HEK293 (cell line): ENCODE measurements at regions not wholly inside any gene's neighbourhood (a gene's known extent, or its start where the extent isn't known, plus 50 kb on each side); places are given as distances from the start of the nearest gene placed in this dataset.

Experiments
- ATF2 ChIP-seq: fragments of 450-650 bp; formaldehyde crosslinking; IDR thresholded peaks from 2 replicates; pipeline ENCODE4 v1.5.1; 2016; ENCODE audit warnings: missing biosample characterization, missing genetic modification characterization, low read depth
- CTCF ChIP-seq: fragments of 450-650 bp; formaldehyde crosslinking; IDR thresholded peaks from 2 replicates; pipeline ENCODE4 v1.5.1; 2016; ENCODE audit warnings: missing biosample characterization, missing genetic modification characterization
- KLF16 ChIP-seq: fragments of 450-650 bp; formaldehyde crosslinking; IDR thresholded peaks from 2 replicates; pipeline ENCODE4 v1.5.1; 2017; ENCODE audit warnings: missing biosample characterization, missing genetic modification characterization
- KLF8 ChIP-seq: fragments of 450-650 bp; formaldehyde crosslinking; IDR thresholded peaks from 2 replicates; pipeline ENCODE4 v1.5.1; 2016; ENCODE audit warnings: missing biosample characterization, missing genetic modification characterization
- PRDM1 ChIP-seq: fragments of 450-650 bp; formaldehyde crosslinking; IDR thresholded peaks from 2 replicates; pipeline ENCODE4; 2016; ENCODE audit warnings: missing biosample characterization, missing genetic modification characterization
- REST ChIP-seq: fragments of 450-650 bp; formaldehyde crosslinking; IDR thresholded peaks from 2 replicates; pipeline ENCODE4 v1.5.1; 2016; ENCODE audit warnings: missing biosample characterization, missing genetic modification characterization
- ZBTB49 ChIP-seq: fragments of 450-650 bp; formaldehyde crosslinking; IDR thresholded peaks from 2 replicates; pipeline ENCODE4 v1.5.1; 2016; ENCODE audit warnings: missing biosample characterization, missing genetic modification characterization, low read depth
- ZNF138 ChIP-seq: fragments of 450-650 bp; formaldehyde crosslinking; IDR thresholded peaks from 2 replicates; pipeline ENCODE4 v1.5.1; 2016; ENCODE audit warnings: missing biosample characterization, missing genetic modification characterization, borderline replicate concordance
- ZNF184 ChIP-seq: fragments of 450-650 bp; IDR thresholded peaks from 2 replicates; pipeline ENCODE4 v1.5.1; 2018; ENCODE audit warnings: missing biosample characterization, mild to moderate bottlenecking, missing genetic modification characterization
- ZNF24 ChIP-seq: fragments of 450-650 bp; formaldehyde crosslinking; IDR thresholded peaks from 2 replicates; pipeline ENCODE4 v1.5.1; 2016; ENCODE audit warnings: missing biosample characterization, missing genetic modification characterization
- ZNF398 ChIP-seq: fragments of 450-650 bp; formaldehyde crosslinking; IDR thresholded peaks from 2 replicates; pipeline ENCODE4 v1.5.1; 2017; ENCODE audit warnings: missing biosample characterization, missing genetic modification characterization
- ZNF423 ChIP-seq: fragments of 450-650 bp; formaldehyde crosslinking; IDR thresholded peaks from 2 replicates; pipeline ENCODE4 v1.5.1; 2016; ENCODE audit warnings: missing biosample characterization, missing genetic modification characterization
- ZNF529 ChIP-seq: fragments of 450-650 bp; formaldehyde crosslinking; IDR thresholded peaks from 2 replicates; pipeline ENCODE4 v1.5.1; 2017; ENCODE audit warnings: missing genetic modification characterization, missing biosample characterization; ENCODE audit not compliant: insufficient replicate concordance

- TF ChIP-seq ZNF398 (tag by site-specific recombination) (no peak), REST (tag by site-specific recombination) (no peak), ZBTB49 (no peak), ZNF24 (no peak), ZNF138 (no peak), ATF2 (tag by site-specific recombination) (no peak), KLF16 (tag by site-specific recombination) (no peak), KLF8 (tag by site-specific recombination) (no peak), PRDM1 (tag by site-specific recombination) (no peak), ZNF529 (no peak), CTCF (tag by site-specific recombination) (no peak), ZNF184 (tag by site-specific recombination) (no peak), ZNF423 (tag by site-specific recombination) (no peak)
Measured at GRCh38 chr5:89706731-89707130, 702.8 kb downstream of the CETN3 start.
